H9 (cell line): ENCODE measurements at regions not wholly inside any gene's neighbourhood (a gene's known extent, or its start where the extent isn't known, plus 50 kb on each side); places are given as distances from the start of the nearest gene placed in this dataset.

Source experiments
- DNase-seq: peaks from one replicate; pipeline ENCODE4 v3.0.0-alpha.2; 2017
- H2AFZ ChIP-seq: one replicate; pipeline ENCODE4 v1.6.1; 2013; ENCODE audit warnings: mild to moderate bottlenecking, low read length, control low read depth, moderate library complexity
- H2AK5ac ChIP-seq: 2 replicates; pipeline ENCODE4 v1.6.1; 2013; ENCODE audit warnings: low read length, control low read depth, mixed read lengths; ENCODE audit not compliant: insufficient read length
- H2BK120ac ChIP-seq: one replicate; pipeline ENCODE4 v1.6.1; 2013; ENCODE audit warnings: low read depth, mild to moderate bottlenecking, low read length, control low read depth, inconsistent platforms; ENCODE audit not compliant: poor library complexity, severe bottlenecking
- H2BK12ac ChIP-seq: 2 replicates; pipeline ENCODE4 v1.6.1; 2013; ENCODE audit warnings: low read length, control low read depth, mixed read lengths, low read depth; ENCODE audit not compliant: insufficient read length
- H2BK15ac ChIP-seq: 2 replicates; pipeline ENCODE4 v1.6.1; 2013; ENCODE audit warnings: low read depth, low read length, control low read depth
- H2BK20ac ChIP-seq: one replicate; pipeline ENCODE4 v1.6.1; 2013; ENCODE audit warnings: low read depth, mild to moderate bottlenecking, low read length, control low read depth, inconsistent platforms; ENCODE audit not compliant: poor library complexity, severe bottlenecking
- H2BK5ac ChIP-seq: 2 replicates; pipeline ENCODE4 v1.6.1; 2013; ENCODE audit warnings: low read length, control low read depth, mixed read lengths; ENCODE audit not compliant: insufficient read length
- H3K14ac ChIP-seq: 2 replicates; pipeline ENCODE4 v1.6.1; 2013; ENCODE audit warnings: low read length, control low read depth; ENCODE audit not compliant: insufficient read depth
- H3K18ac ChIP-seq: 2 replicates; pipeline ENCODE4 v1.6.1; 2013; ENCODE audit warnings: low read depth, mild to moderate bottlenecking, mixed read lengths, low read length, control low read depth; ENCODE audit not compliant: insufficient read length
- H3K23ac ChIP-seq: 2 replicates; pipeline ENCODE4 v1.6.1; 2013; ENCODE audit warnings: low read length, control low read depth, mixed read lengths, low read depth; ENCODE audit not compliant: insufficient read length
- H3K23me2 ChIP-seq: 2 replicates; pipeline ENCODE4 v1.6.1; 2013; ENCODE audit warnings: low read depth, mild to moderate bottlenecking, mixed read lengths, low read length, control low read depth; ENCODE audit not compliant: insufficient read length, poor library complexity, severe bottlenecking
- H3K27ac ChIP-seq: 2 replicates; pipeline ENCODE4 v1.5.1; 2013; ENCODE audit warnings: low read length, control low read depth, mixed read lengths, low read depth; ENCODE audit not compliant: insufficient read length
- H3K27me3 ChIP-seq: 2 replicates; pipeline ENCODE4 v1.6.1; 2013; ENCODE audit warnings: low read length, control low read depth, inconsistent platforms; ENCODE audit not compliant: insufficient read depth
- H3K4ac ChIP-seq: 2 replicates; pipeline ENCODE4 v1.6.1; 2013; ENCODE audit warnings: low read depth, mild to moderate bottlenecking, control low read depth, inconsistent platforms, low read length, moderate library complexity
- H3K4me1 ChIP-seq: 2 replicates; pipeline ENCODE4 v1.6.1; 2013; ENCODE audit warnings: low read length, control low read depth, inconsistent platforms; ENCODE audit not compliant: insufficient read depth
- H3K4me2 ChIP-seq: 2 replicates; pipeline ENCODE4 v1.6.1; 2013; ENCODE audit warnings: low read length, control low read depth, mixed read lengths; ENCODE audit not compliant: insufficient read length, insufficient read depth
- H3K56ac ChIP-seq: 2 replicates; pipeline ENCODE4 v1.6.1; 2013; ENCODE audit warnings: low read depth, mild to moderate bottlenecking, mixed read lengths, low read length, control low read depth; ENCODE audit not compliant: insufficient read length
- H3K79me1 ChIP-seq: 2 replicates; pipeline ENCODE4 v1.6.1; 2013; ENCODE audit warnings: low read depth, mild to moderate bottlenecking, moderate library complexity, low read length, control low read depth, inconsistent platforms; ENCODE audit not compliant: insufficient read depth, poor library complexity, severe bottlenecking
- H3K79me2 ChIP-seq: 2 replicates; pipeline ENCODE4 v1.6.1; 2013; ENCODE audit warnings: low read length, control low read depth, inconsistent platforms; ENCODE audit not compliant: insufficient read depth
- H3K9ac ChIP-seq: 2 replicates; pipeline ENCODE4 v1.6.1; 2013; ENCODE audit warnings: low read length, control low read depth, mixed read lengths; ENCODE audit not compliant: insufficient read length; ENCODE audit errors: extremely low read depth
- H3K9me3 ChIP-seq: one replicate; pipeline ENCODE4 v1.6.1; 2013; ENCODE audit warnings: low read depth, low read length, inconsistent platforms; ENCODE audit not compliant: control insufficient read depth
- H3T11ph ChIP-seq: one replicate; pipeline ENCODE4 v1.6.1; 2013; ENCODE audit warnings: mild to moderate bottlenecking, low read length, control low read depth, inconsistent platforms
- H4K20me1 ChIP-seq: one replicate; pipeline ENCODE4 v1.6.1; 2013; ENCODE audit not compliant: control insufficient read depth, insufficient read length, insufficient read depth
- H4K5ac ChIP-seq: 2 replicates; pipeline ENCODE4 v1.6.1; 2013; ENCODE audit warnings: low read depth, mild to moderate bottlenecking, mixed read lengths, low read length, control low read depth; ENCODE audit not compliant: insufficient read length
- H4K8ac ChIP-seq: replicated peaks from 2 replicates; pipeline ENCODE4 v1.6.1; 2013; ENCODE audit warnings: low read length, control low read depth, mixed read lengths, low read depth; ENCODE audit not compliant: insufficient read length
- H4K91ac ChIP-seq: 2 replicates; pipeline ENCODE4 v1.6.1; 2013; ENCODE audit warnings: low read depth, mild to moderate bottlenecking, moderate library complexity, mixed read lengths, low read length, control low read depth; ENCODE audit not compliant: insufficient read length
- H3K27ac Mint-ChIP-seq, 3 experiments: 2 replicates in 2 of 3; 3 replicates in 1 of 3; pipeline ENCODE4 v1.8.0; 2020 to 2021; ENCODE audit warnings: mixed read lengths in 3 of 3, mild to moderate bottlenecking in 1 of 3, moderate library complexity in 1 of 3
- H3K27me3 Mint-ChIP-seq: 2 replicates; pipeline ENCODE4 v1.8.0; 2021; ENCODE audit warnings: low read depth, mild to moderate bottlenecking, moderate library complexity, mixed read lengths
- H3K36me3 Mint-ChIP-seq, 3 experiments: 2 replicates in 2 of 3; 3 replicates in 1 of 3; pipeline ENCODE4 v1.8.0; 2020 to 2021; ENCODE audit warnings: low read depth in 3 of 3, mixed read lengths in 3 of 3; ENCODE audit not compliant: insufficient read depth in 1 of 3
- H3K4me1 Mint-ChIP-seq, 2 experiments: 2 replicates each; pipeline ENCODE4 v1.8.0; 2020; ENCODE audit warnings: mixed read lengths in 2 of 2
- H3K4me3 Mint-ChIP-seq, 2 experiments: 2 replicates in 1 of 2; 3 replicates in 1 of 2; pipeline ENCODE4 v1.8.0; 2020 to 2021; ENCODE audit warnings: mild to moderate bottlenecking in 2 of 2, mixed read lengths in 2 of 2, moderate library complexity in 1 of 2
- H3K9me3 Mint-ChIP-seq, 2 experiments: 2 replicates in 1 of 2; 3 replicates in 1 of 2; pipeline ENCODE4 v1.8.0; 2020; ENCODE audit warnings: mild to moderate bottlenecking in 2 of 2, mixed read lengths in 2 of 2, moderate library complexity in 1 of 2
- CTCF ChIP-seq: fragments of 200-600 bp; sonication (generic); conservative IDR thresholded peaks from 3 replicates; pipeline ENCODE4 v1.8.0; 2021; ENCODE audit warnings: antibody characterized with exemption, mild to moderate bottlenecking
- WGBS: extraction: QIAGEN DNeasy Blood & Tissue Kit; methylation state at CpG from one replicate; pipeline ENCODE4 v1.1.7; 2013; ENCODE audit warnings: missing lambda C conversion rate, low lambda C conversion rate, mixed read lengths; ENCODE audit not compliant: insufficient read length; ENCODE audit errors: extremely low coverage; 5-methylcytosine and 5-hydroxymethylcytosine counted together

- no peak overlapping the region for H3K27ac Mint-ChIP-seq
- no peak overlapping the region for H3K23ac ChIP-seq
- no peak overlapping the region for H2BK20ac ChIP-seq
- H4K5ac ChIP-seq = no peak overlapping the region
- no peaks in the 10 kb centered on the region for H3K9me3 Mint-ChIP-seq
- H3K36me3 Mint-ChIP-seq = no peaks in the 10 kb centered on the region
- H3T11ph ChIP-seq = no peak overlapping the region
- H3K56ac ChIP-seq = no peak overlapping the region
- no peaks in the 10 kb centered on the region for H3K79me2 ChIP-seq
- no peak overlapping the region for H3K27ac ChIP-seq
- H3K4me2 ChIP-seq = no peak overlapping the region
- H2AFZ ChIP-seq = no peak overlapping the region
- no peaks in the 10 kb centered on the region; a peak in 2 of 4 replicates for H3K4me1 Mint-ChIP-seq
- H4K91ac ChIP-seq = no peak overlapping the region
- no peak overlapping the region for H2BK5ac ChIP-seq
- H2BK120ac ChIP-seq = no peak overlapping the region
- no peak overlapping the region for H2AK5ac ChIP-seq
- H3K4ac ChIP-seq = no peak overlapping the region
- no peaks in the 10 kb centered on the region for H3K79me1 ChIP-seq
- H3K9me3 ChIP-seq = no peaks in the 10 kb centered on the region
- no peak overlapping the region for H3K14ac ChIP-seq
- H3K18ac ChIP-seq = no peak overlapping the region
- H3K4me3 Mint-ChIP-seq = no peak overlapping the region
- no peaks in the 10 kb centered on the region for H3K27me3 Mint-ChIP-seq
- no CpG with 5 or more reads among the region's 6 CpGs for WGBS
- no peaks in the 10 kb centered on the region for H3K27me3 ChIP-seq
- no peaks in the 10 kb centered on the region for H3K23me2 ChIP-seq
- H4K8ac ChIP-seq = no peak overlapping the region
- H3K4me1 ChIP-seq = no peaks in the 10 kb centered on the region
- H3K9ac ChIP-seq = no peak overlapping the region
- no peaks in the 10 kb centered on the region for H4K20me1 ChIP-seq
- H2BK15ac ChIP-seq = no peak overlapping the region
- TF ChIP-seq CTCF = no peak
- no peak overlapping the region for H2BK12ac ChIP-seq
- no peak for DNase-seq
Measured at GRCh38 chr1:218658899-218659298, 313.8 kb downstream of the TGFB2 start.
